Caki2 (cell line): ENCODE measurements at regions not wholly inside any gene's neighbourhood (a gene's known extent, or its start where the extent isn't known, plus 50 kb on each side); places are given as distances from the start of the nearest gene placed in this dataset.

ENCODE experiments used
- DNase-seq: peaks from one replicate; pipeline ENCODE4 v3.0.0-alpha.2; 2015; ENCODE audit warnings: low read depth
- in situ Hi-C: cut with HindIII; loops from 2 replicates; pipeline ENCODE4 v1.10.0; 2016; ENCODE audit warnings: low sequenced_read_pairs, low pct_unique_long_range_greater_than_20kb, mixed read lengths

DNA sequence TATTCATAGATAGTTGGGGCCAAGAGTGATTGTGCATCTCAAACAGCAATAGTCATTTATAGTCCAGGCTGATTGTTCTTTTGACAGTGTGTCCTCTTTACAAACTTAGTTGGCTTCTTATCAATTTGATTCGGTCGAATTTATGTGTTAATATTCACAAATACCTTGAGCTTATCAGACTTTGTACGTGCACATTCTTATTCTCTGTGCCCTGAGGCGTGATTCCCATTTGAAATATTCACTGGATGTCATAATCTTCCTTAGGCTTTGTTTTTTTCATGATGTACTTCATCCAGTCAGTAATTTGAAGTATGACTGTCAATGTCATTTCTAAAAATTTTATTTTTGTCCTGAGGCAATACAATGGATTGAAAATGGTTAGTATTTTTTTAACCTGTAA lies 263.5 kb upstream of the PCDH7 start:
- in situ Hi-C loops: no loop called here
- DNase-seq: no peak

DNA sequence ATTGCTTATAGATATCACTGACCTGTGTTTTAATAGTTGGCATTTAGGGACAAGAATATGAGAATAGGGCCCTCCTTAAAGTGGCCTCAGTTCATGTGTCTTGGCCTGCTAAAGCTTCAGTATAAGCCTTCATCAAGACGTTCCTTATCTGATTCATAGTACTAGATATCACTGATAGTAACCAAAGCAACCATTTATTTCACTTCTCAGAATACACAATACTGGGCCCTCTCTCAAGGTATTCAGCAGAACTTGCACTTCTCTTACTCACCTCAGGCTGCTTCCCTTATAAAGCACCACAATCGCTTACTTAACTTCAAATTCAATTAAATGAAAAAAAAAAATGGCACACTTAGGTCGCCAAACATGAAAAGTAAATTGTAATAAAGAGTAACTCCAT lies 259.4 kb upstream of the PCDH7 start:
- in situ Hi-C loops: no loop called here

DNA sequence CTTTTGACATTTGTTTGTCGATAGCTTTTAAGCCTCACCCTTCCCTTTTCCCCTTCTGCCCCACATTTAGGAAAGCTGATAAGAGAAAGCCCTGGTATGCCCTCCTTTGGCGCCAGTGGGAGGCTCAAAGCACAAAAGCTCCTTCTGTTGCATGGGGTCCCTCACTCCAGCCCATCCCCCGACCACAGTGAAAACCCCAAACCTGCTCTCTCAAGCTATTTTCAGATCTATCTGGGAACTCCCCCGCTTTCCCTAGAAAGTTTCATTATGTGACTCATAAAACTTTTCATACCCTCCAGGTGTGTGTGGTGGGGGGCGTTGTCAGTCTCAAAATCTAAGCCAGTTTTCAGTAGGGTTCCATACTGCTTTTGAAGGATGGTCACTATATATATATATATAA lies 259.0 kb upstream of the PCDH7 start:
- in situ Hi-C loops: no loop called here
- no peak for DNase-seq

More for the DNA sequence above, 259.4 kb upstream of the PCDH7 start:
- no peak for DNase-seq

DNA sequence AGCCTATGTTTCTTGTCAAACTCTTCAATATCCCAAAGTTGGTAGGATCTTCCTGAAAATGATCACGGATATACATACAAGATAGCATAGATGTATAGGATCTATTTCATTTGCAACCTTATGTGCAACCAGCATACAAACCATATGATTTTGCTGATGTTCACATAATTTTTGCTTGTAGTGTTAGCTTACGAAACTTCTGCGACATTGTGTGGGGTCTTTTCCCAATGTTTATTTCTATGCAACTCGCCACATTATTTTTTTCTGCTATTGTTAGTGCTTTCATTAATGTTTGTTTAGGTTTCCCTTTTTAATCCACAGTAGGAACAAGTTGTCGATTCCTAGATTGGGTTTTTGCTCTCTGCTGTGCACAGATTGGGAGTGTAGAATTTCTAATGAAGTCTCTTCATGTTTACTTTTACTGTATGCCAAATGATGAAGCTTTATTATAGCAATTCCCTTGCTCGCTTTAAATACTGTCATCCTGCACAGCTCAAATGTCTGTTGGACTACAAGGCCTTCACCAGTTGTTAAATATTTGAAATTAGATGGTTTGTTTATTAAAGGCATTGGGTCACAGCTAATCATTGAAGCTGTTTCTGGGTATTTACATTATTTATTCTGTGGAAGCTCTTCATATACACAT lies 257.6 kb upstream of the PCDH7 start:
- in situ Hi-C loops: no loop called here
- DNase-seq: no peak

DNA sequence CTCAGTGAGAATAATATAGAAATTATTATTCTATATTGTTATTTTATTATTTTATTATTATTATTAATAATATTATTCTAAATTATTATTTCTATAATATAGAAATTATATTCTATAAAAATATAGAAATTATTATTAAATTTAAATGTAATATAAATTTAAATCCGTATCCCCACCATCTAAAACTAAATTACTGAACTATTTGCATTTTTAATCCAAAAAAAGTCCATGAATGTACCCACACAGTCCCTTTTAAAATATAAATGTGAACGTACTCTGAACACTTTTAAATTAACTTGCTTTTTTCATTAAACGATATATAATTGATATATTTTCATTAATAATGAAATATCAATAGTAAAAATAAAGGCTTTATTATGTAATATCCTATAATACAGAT lies 248.3 kb upstream of the PCDH7 start:
- DNase-seq: no peak
- in situ Hi-C loops: no loop called here

DNA sequence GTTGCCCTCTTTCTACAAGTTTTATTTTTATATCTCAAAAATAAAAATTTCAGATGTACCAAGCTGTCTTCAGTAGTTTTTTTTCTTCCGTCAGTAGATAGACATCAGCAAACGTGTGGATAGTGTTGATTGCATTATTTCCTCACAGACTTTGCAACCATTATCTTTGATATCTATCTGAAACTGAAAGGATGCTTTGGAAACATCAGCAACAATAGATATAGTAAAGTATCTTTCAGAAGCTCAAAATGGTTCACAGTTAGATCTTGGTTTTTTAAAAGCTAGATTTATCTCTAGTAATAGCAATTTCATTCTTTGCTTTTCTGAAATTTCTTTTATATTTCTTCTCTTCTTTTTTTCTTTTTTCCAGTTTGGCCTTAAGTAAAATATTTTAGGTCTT lies 246.9 kb upstream of the PCDH7 start:
- in situ Hi-C loops: no loop called here

DNA sequence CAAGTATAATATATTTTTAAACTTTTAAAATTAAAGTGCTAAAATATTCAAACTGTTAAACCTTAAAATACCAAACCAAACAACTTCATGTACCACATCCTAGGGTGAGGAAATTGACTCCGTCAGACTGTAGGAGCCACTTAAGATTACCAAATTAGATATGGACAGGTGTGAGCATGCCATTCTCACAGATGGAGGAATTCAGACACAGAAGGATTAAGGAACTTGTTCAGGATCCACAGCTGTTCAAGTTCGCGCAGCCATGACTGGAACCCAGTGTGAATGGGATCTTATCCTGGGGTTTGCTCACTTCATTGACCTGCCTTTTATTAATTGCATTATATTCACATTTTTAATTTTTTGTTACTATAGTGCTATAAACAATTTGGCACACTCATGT lies 224.9 kb upstream of the PCDH7 start:
- DNase-seq: no peak
- in situ Hi-C loops: no loop called here

More for the DNA sequence above, 246.9 kb upstream of the PCDH7 start:
- no peak for DNase-seq

DNA sequence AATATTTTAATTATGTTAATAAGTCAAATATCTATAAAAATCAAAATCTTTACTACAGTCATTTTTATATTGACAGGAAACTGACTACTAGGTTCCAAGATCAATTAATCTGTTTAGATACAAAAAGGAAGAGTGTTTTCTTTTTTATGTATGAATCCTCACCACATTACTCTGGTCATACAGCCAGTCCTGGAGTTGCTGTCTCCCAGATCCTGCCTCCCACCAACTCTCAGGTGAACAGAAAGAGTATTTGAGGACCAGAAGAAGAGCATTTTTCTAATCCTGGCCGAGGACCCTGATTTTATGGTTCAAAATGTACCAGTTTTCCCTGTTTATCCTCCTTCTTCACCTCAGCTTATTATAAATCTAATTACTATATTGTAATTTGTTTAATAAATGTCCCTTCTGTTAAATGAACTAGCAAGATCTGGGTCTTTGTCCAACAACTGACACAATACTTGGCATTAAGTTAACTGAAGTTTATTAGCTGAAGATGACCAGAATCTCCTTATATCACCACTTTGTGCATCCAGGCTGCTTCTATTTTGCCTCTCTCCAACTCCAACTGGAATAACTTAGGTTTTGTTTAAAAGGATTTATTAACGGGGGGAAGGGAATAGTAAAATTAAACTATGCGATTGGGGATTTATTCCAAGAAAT lies 224.4 kb upstream of the PCDH7 start:
- DNase-seq: no peak
- in situ Hi-C loops: no loop called here

DNA sequence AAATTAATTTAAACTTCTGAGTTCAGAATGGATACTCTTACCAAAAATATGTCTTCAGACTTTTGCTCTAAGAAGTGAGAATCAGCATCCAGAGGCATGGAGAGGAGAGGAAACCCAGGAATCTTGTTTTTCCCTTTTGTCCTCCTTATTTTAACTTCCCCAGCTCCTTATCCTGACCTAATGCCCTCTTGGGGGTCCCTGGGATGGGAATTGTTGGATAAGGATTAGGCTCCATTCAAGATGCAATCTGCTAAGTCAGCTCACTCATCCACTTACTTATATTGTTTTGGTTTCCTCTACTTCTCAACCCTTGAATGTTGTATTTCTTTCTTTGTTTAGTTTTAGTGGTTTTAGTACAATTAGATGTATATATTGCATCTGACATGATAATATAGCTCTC lies 208.4 kb upstream of the PCDH7 start:
- no peak for DNase-seq
- in situ Hi-C loops: no loop called here

DNA sequence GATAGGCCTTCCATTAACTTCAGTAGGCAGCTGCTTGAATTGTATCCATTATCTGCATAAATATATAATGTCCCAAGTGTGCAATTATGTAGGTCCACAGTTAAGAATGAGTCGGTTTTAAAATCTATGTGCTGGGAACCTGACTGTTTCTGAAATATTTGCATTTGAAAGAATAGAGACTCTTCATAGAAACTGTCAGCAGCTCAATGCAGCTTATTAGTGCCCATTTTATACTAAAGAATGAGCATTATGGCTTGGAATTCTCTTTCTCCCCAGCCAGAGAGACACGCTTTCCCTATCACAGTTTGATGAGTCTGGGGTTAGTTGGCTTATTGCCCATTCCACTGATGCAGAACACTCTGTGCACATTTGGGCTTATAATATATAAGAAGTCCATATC lies 202.0 kb upstream of the PCDH7 start:
- in situ Hi-C loops: no loop called here
- no peak for DNase-seq

DNA sequence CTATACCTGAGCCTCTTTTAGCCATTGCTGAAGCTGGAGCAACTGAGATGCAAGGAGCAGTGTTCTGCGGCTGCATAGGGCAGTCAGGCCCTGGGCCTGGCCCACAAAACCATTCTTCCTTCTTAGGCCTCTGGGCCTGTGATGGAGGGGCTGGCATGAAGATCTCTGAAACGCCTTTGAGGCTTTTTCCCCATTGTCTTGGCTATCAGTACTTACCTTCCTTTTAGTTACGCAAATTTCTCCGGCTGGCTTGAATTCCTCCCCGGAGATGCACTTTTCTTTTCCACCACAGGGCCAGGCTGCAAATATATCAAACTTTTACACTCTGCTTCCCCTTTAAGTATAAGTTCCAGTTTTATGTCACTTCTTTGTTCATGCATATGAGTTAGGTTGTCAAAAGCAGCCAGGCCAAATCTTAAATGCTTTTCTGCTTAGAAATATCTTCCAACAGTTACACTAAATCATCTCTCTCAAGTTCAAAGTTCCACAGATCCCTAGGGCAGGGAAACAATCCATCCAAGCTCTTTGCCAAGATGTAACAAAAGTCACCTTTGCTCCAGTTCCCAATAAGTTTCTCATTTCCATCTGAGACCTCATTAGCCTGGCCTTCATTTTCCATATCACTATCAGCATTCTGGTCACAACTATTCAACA lies 194.4 kb upstream of the PCDH7 start:
- in situ Hi-C loops: no loop called here
- no peak for DNase-seq

DNA sequence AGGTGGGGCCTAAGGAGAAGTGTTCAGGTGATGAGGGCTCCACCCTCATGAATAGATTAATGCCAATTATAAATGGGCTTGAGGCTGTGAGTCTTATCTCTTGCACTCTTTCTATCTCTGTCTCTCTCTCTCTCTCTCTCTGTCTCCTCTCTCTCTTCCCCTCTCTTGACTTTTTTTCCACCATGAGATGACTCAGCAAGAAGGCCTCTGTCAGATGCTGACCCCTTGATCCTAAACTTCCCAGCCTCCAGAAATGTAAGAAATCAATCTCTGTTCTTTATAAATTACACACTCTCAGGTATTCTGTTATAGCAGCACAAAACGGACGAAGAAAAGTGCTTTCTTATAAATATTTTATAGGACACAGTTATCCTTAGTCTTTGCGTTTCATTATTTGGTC lies 184.9 kb upstream of the PCDH7 start:
- in situ Hi-C loops: no loop called here
- DNase-seq: no peak

DNA sequence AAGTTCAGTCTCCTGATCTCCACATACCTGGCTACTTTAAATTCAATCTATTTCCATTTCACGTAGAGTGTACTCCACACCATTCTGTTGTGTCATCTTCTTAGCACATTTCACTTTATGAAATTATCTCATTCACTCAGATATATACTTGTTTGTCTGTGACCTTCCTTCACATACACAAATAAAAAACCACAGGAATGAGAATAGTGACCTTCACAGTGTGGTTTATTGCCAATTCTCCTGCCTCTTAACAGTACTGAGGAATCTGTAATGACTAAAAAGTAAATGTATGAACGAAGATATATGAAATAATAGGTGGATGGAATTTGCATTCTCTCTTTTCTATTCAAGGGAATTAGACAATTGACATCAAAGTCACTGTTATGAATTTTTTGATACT lies 183.9 kb upstream of the PCDH7 start:
- in situ Hi-C loops: no loop called here
- no peak for DNase-seq

DNA sequence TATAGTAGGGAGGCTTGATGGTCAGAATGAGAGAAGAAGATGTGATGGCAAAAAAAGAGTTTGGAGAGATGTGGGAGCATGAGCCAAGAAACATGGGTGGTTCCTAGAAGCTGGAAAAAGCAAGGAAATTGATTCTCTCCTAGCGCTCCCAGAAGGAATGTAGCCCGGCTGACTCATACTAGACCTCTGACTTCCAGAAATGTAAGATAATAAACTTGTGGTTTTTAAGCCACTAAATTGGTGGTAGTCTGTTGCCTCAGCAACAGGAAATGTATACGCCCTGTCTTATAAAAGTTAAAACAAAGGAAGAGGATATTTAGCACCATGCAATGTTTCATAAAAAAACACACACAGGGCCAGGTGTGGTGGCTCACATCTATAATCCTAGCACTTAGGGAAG lies 182.7 kb upstream of the PCDH7 start:
- peak; percentile 82 for DNase-seq
- in situ Hi-C loops: no loop called here

DNA sequence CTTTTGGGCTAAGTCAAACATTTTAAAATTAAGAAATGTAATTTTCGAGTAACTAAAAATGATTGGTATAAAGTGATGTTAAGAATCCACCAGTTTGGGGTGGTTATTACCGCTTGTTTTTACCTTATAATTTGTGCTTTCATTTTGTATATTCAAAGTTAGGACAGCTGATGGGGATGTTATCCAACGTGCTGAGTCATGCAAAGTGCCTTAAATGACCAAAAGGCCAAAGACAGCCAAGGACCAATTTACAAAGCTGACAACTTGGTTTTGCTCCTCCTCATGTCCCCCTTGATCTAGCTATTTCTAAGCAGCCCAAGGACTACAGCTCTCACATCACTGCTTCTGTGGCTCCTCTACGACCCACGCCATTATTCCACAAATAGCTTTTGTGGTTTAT lies 181.4 kb upstream of the PCDH7 start:
- in situ Hi-C loops: no loop called here
- peak; percentile 7 for DNase-seq

DNA sequence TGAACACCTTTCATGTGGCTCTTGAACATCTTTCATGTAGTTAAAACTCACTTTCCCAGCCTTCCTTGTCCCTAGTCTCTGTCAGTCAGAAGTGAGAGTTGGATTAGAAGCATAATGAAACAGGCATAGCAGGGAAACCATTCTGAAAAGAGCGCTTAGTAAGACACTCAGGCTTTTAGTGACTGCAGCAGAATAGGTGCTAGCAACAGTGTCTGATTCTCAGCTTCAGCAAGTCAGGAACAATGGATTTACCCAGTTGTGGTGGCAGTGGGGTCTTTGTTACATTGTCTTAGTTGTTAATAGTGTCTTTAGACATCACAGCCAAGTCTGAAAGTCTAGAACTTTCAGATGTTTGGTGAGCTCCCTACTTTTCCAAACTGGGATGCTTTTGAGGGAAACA lies 177.1 kb upstream of the PCDH7 start:
- DNase-seq: no peak
- in situ Hi-C loops: no loop called here

DNA sequence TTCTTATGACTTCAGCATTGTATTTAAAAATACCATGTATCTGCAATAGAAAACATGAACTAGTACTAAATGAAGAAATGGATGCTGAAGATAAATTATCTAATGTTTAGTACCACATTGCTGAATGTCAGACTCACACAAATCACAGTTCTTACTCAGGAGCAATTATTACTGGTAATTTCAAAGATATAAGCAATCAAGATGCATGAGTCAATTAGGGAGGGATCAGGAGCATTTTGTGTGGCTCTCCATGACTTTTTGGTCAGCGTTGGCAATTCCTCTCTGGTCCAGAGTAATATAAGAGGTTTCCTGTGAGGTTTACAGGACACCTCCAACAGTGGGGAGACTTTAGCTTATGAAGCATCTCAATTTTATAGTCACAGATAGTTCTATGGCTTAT lies 167.0 kb upstream of the PCDH7 start:
- in situ Hi-C loops: no loop called here
- no peak for DNase-seq

DNA sequence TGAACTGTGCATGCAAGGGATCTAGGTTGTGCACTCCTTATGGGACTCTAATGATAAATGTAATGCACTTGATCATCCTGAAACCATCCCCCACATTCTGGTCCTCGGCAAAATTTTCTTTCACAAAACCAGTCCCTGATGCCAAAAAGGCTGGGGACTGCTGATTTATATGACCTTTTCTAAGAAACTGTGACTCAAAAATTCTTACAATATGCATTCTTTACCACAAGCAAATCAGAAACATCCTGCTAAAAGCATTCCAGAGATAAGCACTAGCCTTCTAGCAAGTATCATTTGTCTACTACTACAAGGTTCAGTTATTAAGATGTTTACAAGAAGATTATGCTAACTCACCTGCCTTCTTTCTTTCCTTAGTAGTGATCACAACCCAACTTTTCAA lies 166.5 kb upstream of the PCDH7 start:
- DNase-seq: no peak
- in situ Hi-C loops: no loop called here

DNA sequence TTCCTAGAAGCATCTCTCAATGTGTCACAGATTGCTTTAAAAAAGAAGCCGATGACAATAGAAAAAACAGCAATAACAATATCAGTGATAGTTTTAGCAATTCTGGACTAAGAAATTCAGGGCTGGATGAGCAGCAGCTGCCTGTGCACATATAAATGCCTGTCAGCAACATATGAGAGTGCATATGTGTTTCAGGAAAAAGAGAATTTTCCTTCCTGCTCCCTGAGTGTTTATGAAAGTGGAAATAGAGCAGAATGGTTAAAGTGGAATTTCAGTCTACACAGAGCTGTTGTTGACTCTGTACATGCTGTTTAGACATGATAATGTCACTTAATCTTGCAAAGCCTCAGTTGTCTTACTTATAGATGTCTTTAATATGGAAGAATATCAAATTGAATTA lies 164.4 kb upstream of the PCDH7 start:
- in situ Hi-C loops: no loop called here
- DNase-seq: no peak

DNA sequence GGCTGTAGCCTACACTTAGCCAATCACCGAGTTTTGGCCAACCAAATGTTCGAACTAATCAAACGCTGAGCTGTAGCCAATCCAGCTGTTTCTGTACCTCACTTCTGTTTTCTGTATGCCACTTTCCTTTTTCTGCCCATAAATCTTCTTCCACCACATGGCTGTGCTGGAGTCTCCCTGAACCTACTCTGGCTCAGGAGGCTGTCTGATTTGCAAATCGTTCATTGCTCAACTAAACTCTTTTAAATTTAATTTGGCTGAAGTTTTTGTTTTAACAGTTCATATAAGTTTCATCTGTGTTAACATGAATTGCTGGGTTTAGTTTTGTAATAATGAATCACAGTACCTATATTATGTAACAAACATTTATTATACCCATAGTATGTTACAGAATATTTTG lies 160.7 kb upstream of the PCDH7 start:
- in situ Hi-C loops: no loop called here
- no peak for DNase-seq
